A549 (cell line): ENCODE measurements at regions not wholly inside any gene's neighbourhood (a gene's known extent, or its start where the extent isn't known, plus 50 kb on each side); places are given as distances from the start of the nearest gene placed in this dataset.

Experiments
- CBX2 ChIP-seq: fragments of 200-600 bp; sonication (generic); IDR thresholded peaks from 2 replicates; pipeline ENCODE4 v1.6.1; 2016; ENCODE audit warnings: low read depth, mild to moderate bottlenecking, borderline replicate concordance
- CBX8 ChIP-seq: fragments of 200-600 bp; sonication (generic); IDR thresholded peaks from 2 replicates; pipeline ENCODE4 v1.6.1; 2016
- CEBPB ChIP-seq, 2 experiments: fragments of >200 bp in 1 of 2; sonication (Bioruptor Twin) in 1 of 2; formaldehyde crosslinking in 1 of 2; IDR thresholded peaks; 2 replicates each; pipeline ENCODE4 v1.6.1; 2012 to 2016
- CHD2 ChIP-seq: fragments of 150-350 bp; IDR thresholded peaks from 2 replicates; pipeline ENCODE4 v1.6.1; 2014; ENCODE audit warnings: low read length; ENCODE audit not compliant: partially characterized antibody
- CHD4 ChIP-seq: fragments of 200-600 bp; sonication (generic); IDR thresholded peaks from 2 replicates; pipeline ENCODE4 v1.6.1; 2016; ENCODE audit warnings: antibody characterized with exemption, mild to moderate bottlenecking, borderline replicate concordance
- CTCF ChIP-seq: fragments of >200 bp; sonication (Bioruptor Twin); formaldehyde crosslinking; IDR thresholded peaks from 3 replicates; pipeline ENCODE4 v1.5.1; 2016
- EHF ChIP-seq: fragments of 250-450 bp; sonication (Bioruptor Pico); IDR thresholded peaks from 2 replicates; pipeline ENCODE4 v1.5.0; 2020; ENCODE audit warnings: mild to moderate bottlenecking
- EHMT2 ChIP-seq: fragments of 200-600 bp; sonication (generic); IDR thresholded peaks from 2 replicates; pipeline ENCODE4 v1.6.1; 2016; ENCODE audit warnings: antibody characterized with exemption, low read depth, mild to moderate bottlenecking, moderate library complexity
- ESRRA ChIP-seq: fragments of 150-350 bp; IDR thresholded peaks from 2 replicates; pipeline ENCODE4 v1.6.1; 2014; ENCODE audit warnings: mild to moderate bottlenecking, low read length, borderline replicate concordance
- FOSB ChIP-seq: fragments of 250-450 bp; sonication (Bioruptor Pico); IDR thresholded peaks from 2 replicates; pipeline ENCODE4 v1.5.0; 2020; ENCODE audit warnings: mild to moderate bottlenecking, moderate library complexity
- FOSL2 ChIP-seq, 2 experiments: fragments of 450-650 bp in 1 of 2; fragments of >200 bp in 1 of 2; sonication (Bioruptor Twin) in 1 of 2; formaldehyde crosslinking; IDR thresholded peaks; 2 replicates each; pipeline versions ENCODE4 v1.5.0 to v1.6.1; 2016 to 2020; ENCODE audit warnings: mild to moderate bottlenecking in 1 of 2, moderate library complexity in 1 of 2
- HDAC2 ChIP-seq: fragments of 200-600 bp; sonication (generic); IDR thresholded peaks from 2 replicates; pipeline ENCODE4 v1.6.1; 2016
- HEYL ChIP-seq: fragments of 250-450 bp; sonication (Bioruptor Pico); IDR thresholded peaks from 2 replicates; pipeline ENCODE4 v1.8.0; 2021; ENCODE audit warnings: mild to moderate bottlenecking, moderate library complexity
- HMGXB4 ChIP-seq: fragments of 250-450 bp; sonication (Bioruptor Pico); IDR thresholded peaks from 2 replicates; pipeline ENCODE4 v1.5.0; 2021; ENCODE audit warnings: mild to moderate bottlenecking, moderate library complexity, borderline replicate concordance
- HOXB13 ChIP-seq: fragments of 250-450 bp; sonication (Bioruptor Pico); IDR thresholded peaks from 2 replicates; pipeline ENCODE4 v1.5.0; 2020; ENCODE audit warnings: low read depth, mild to moderate bottlenecking, moderate library complexity
- HOXB5 ChIP-seq: fragments of 250-450 bp; sonication (Bioruptor Pico); IDR thresholded peaks from 2 replicates; pipeline ENCODE4 v1.5.0; 2020; ENCODE audit warnings: mild to moderate bottlenecking, moderate library complexity
- MAFK ChIP-seq: fragments of 450-650 bp; IDR thresholded peaks from 2 replicates; pipeline ENCODE4 v1.6.1; 2014; ENCODE audit not compliant: partially characterized antibody
- MAX ChIP-seq: IDR thresholded peaks from 2 replicates; pipeline ENCODE4 v1.6.1; 2012
- NFE2L2 ChIP-seq: fragments of 150-350 bp; conservative IDR thresholded peaks from 2 replicates; pipeline ENCODE4 v1.6.1; 2014; ENCODE audit warnings: low read length
- PHF8 ChIP-seq: fragments of 200-600 bp; sonication (generic); IDR thresholded peaks from 2 replicates; pipeline ENCODE4 v1.6.1; 2016; ENCODE audit warnings: low read depth, mild to moderate bottlenecking, antibody characterized with exemption, moderate library complexity, borderline replicate concordance
- POLR2A ChIP-seq: IDR thresholded peaks from 2 replicates; pipeline ENCODE4 v1.6.1; 2012; ENCODE audit warnings: mild to moderate bottlenecking, low read length
- RAD21 ChIP-seq, 2 experiments: fragments of >200 bp in 1 of 2; sonication (Bioruptor Twin) in 1 of 2; formaldehyde crosslinking in 1 of 2; IDR thresholded peaks in 1 of 2; conservative IDR thresholded peaks in 1 of 2; 2 replicates in 1 of 2; 3 replicates in 1 of 2; pipeline ENCODE4 v1.6.1; 2012 to 2018; ENCODE audit warnings: inconsistent platforms in 1 of 2
- RCOR1 ChIP-seq: fragments of 150-350 bp; IDR thresholded peaks from 2 replicates; pipeline ENCODE4 v1.6.1; 2014; ENCODE audit warnings: antibody characterized with exemption, low read length, low read depth
- RNF2 ChIP-seq: fragments of 200-600 bp; sonication (generic); IDR thresholded peaks from 2 replicates; pipeline ENCODE4 v1.6.1; 2016; ENCODE audit warnings: low read depth, mild to moderate bottlenecking, antibody characterized with exemption, moderate library complexity, borderline replicate concordance
- SMC3 ChIP-seq: fragments of >200 bp; sonication (Bioruptor Twin); formaldehyde crosslinking; IDR thresholded peaks from 3 replicates; pipeline ENCODE4 v1.6.1; 2018; ENCODE audit warnings: inconsistent platforms
- TFCP2L1 ChIP-seq: fragments of 250-450 bp; sonication (Bioruptor Pico); IDR thresholded peaks from 2 replicates; pipeline ENCODE4 v1.5.0; 2021; ENCODE audit warnings: mild to moderate bottlenecking
- USF2 ChIP-seq: fragments of 450-650 bp; IDR thresholded peaks from 2 replicates; pipeline ENCODE4 v1.6.1; 2014; ENCODE audit warnings: antibody characterized with exemption
- ZC3H11A ChIP-seq: fragments of 450-650 bp; IDR thresholded peaks from 2 replicates; pipeline ENCODE4 v1.6.1; 2014; ENCODE audit warnings: antibody characterized with exemption, mild to moderate bottlenecking
- ZFP36 ChIP-seq: fragments of 450-650 bp; IDR thresholded peaks from 2 replicates; pipeline ENCODE4 v1.6.1; 2014; ENCODE audit warnings: borderline replicate concordance; ENCODE audit not compliant: partially characterized antibody
- ZNF302 ChIP-seq: fragments of 250-450 bp; sonication (Bioruptor Pico); IDR thresholded peaks from 2 replicates; pipeline ENCODE4 v1.9.0; 2021; ENCODE audit warnings: inconsistent platforms, mild to moderate bottlenecking, moderate library complexity
- ZSCAN20 ChIP-seq: fragments of 250-450 bp; sonication (Bioruptor Pico); IDR thresholded peaks from 2 replicates; pipeline ENCODE4 v1.8.0; 2022; ENCODE audit warnings: mild to moderate bottlenecking, moderate library complexity
- TF ChIP-seq, protein P1 (sequence below): IDR thresholded peaks from 2 replicates; pipeline ENCODE4 v1.6.1; 2012; ENCODE audit warnings: low read depth, borderline replicate concordance
- TF ChIP-seq, protein P2 (sequence below): fragments of 250-450 bp; sonication (Bioruptor Pico); IDR thresholded peaks from 2 replicates; pipeline ENCODE4 v1.5.0; 2020; ENCODE audit warnings: low read depth, mild to moderate bottlenecking, moderate library complexity
- TF ChIP-seq, protein P3 (sequence below): IDR thresholded peaks from 2 replicates; pipeline ENCODE4 v1.6.1; 2012
- TF ChIP-seq, protein P4 (sequence below): fragments of >200 bp; sonication (Bioruptor Twin); formaldehyde crosslinking; IDR thresholded peaks from 2 replicates; pipeline ENCODE4 v1.6.1; 2016

- TF ChIP-seq RAD21 (conservative IDR thresholded peaks at IDR 0.05 in 1 of 2, IDR thresholded peaks at IDR 0.05 in 1 of 2) (no peak), RCOR1 (no peak), CBX2 (no peak), PHF8 (no peak), TFCP2L1 (CRISPR knock-in tag) (no peak), SMC3 (no peak), ZC3H11A (no peak), EHMT2 (no peak), HDAC2 (no peak), CHD4 (no peak), CHD2 (no peak), ZSCAN20 (CRISPR knock-in tag) (peak; percentile 90), HMGXB4 (CRISPR knock-in tag) (peak; percentile 63; the same call in 1 of the 2 replicates), ZFP36 (no peak), FOSB (CRISPR knock-in tag) (peak; percentile 87; the same call in 1 of the 2 replicates), HOXB13 (CRISPR knock-in tag) (peak; percentile 99), HOXB5 (peak; percentile 98), USF2 (peak; percentile 53), EHF (peak; percentile 97), FOSL2 (IDR thresholded peaks at IDR 0.05) (peak; percentile 40), FOSL2 (CRISPR knock-in tag; IDR thresholded peaks at IDR 0.05) (peak; percentile 87), RNF2 (no peak), ZNF302 (CRISPR knock-in tag) (peak; percentile 94), CEBPB (IDR thresholded peaks at IDR 0.05) (no peak), CTCF (no peak), NFE2L2 (no peak; the same call in 1 of the 2 replicates), CBX8 (no peak), ESRRA (no peak), MAFK (peak; percentile 96), HEYL (CRISPR knock-in tag) (peak; percentile 19; the same call in 1 of the 2 replicates), MAX (peak; percentile 99), POLR2A (no peak)
- TF ChIP-seq, protein P1, sequence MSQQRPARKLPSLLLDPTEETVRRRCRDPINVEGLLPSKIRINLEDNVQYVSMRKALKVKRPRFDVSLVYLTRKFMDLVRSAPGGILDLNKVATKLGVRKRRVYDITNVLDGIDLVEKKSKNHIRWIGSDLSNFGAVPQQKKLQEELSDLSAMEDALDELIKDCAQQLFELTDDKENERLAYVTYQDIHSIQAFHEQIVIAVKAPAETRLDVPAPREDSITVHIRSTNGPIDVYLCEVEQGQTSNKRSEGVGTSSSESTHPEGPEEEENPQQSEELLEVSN = peak; percentile 97
- TF ChIP-seq, protein P2, sequence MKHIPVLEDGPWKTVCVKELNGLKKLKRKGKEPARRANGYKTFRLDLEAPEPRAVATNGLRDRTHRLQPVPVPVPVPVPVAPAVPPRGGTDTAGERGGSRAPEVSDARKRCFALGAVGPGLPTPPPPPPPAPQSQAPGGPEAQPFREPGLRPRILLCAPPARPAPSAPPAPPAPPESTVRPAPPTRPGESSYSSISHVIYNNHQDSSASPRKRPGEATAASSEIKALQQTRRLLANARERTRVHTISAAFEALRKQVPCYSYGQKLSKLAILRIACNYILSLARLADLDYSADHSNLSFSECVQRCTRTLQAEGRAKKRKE (CRISPR knock-in tag) = peak; percentile 99
- TF ChIP-seq, protein P3, sequence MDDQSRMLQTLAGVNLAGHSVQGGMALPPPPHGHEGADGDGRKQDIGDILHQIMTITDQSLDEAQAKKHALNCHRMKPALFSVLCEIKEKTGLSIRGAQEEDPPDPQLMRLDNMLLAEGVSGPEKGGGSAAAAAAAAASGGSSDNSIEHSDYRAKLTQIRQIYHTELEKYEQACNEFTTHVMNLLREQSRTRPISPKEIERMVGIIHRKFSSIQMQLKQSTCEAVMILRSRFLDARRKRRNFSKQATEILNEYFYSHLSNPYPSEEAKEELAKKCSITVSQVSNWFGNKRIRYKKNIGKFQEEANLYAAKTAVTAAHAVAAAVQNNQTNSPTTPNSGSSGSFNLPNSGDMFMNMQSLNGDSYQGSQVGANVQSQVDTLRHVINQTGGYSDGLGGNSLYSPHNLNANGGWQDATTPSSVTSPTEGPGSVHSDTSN = no peak
- TF ChIP-seq, protein P4, sequence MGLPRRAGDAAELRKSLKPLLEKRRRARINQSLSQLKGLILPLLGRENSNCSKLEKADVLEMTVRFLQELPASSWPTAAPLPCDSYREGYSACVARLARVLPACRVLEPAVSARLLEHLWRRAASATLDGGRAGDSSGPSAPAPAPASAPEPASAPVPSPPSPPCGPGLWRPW = no peak
These were observed 80.7 kb upstream of the DUSP5 start (continued) for GRCh38 chr10:110416776-110417711.
